ENCODE measurements at regions not wholly inside any gene's neighbourhood (a gene's known extent, or its start where the extent isn't known, plus 50 kb on each side); places are given as distances from the start of the nearest gene placed in this dataset.

- TF ChIP-seq ZNF670 (tag by site-specific recombination; IDR thresholded peaks at IDR 0.05; ENCODE audit: low read depth) (no peak), ZNF654 (tag by site-specific recombination; IDR thresholded peaks at IDR 0.05; ENCODE audit: low read depth) (peak; percentile 79), SP7 (tag by site-specific recombination; IDR thresholded peaks at IDR 0.05) (0 out of 2 replicates have a peak, but pooled peaks have one; percentile 22), ZBTB8A (tag by site-specific recombination; IDR thresholded peaks at IDR 0.05) (peak; percentile 68), PRDM4 (tag by site-specific recombination; IDR thresholded peaks at IDR 0.05) (no peak), ZSCAN30 (tag by site-specific recombination; IDR thresholded peaks at IDR 0.05) (peak; percentile 73), ZNF175 (tag by site-specific recombination; IDR thresholded peaks at IDR 0.05) (no peak), ZNF354C (tag by site-specific recombination; IDR thresholded peaks at IDR 0.05; ENCODE audit: borderline replicate concordance, low read depth) (no peak), PRDM1 (tag by site-specific recombination; IDR thresholded peaks at IDR 0.05) (0 out of 2 replicates have a peak, but pooled peaks have one; percentile 50), ZNF121 (tag by site-specific recombination; IDR thresholded peaks at IDR 0.05) (no peak), ZNF777 (tag by site-specific recombination; IDR thresholded peaks at IDR 0.05; ENCODE audit: borderline replicate concordance) (no peak), ZNF324 (tag by site-specific recombination; IDR thresholded peaks at IDR 0.05) (no peak), HOXD13 (CRISPR knock-in tag; IDR thresholded peaks at IDR 0.05; ENCODE audit: borderline replicate concordance) (no peak), ZNF707 (tag by site-specific recombination; IDR thresholded peaks at IDR 0.05) (no peak), ZNF514 (tag by site-specific recombination; IDR thresholded peaks at IDR 0.05) (no peak), ZNF416 (tag by site-specific recombination; IDR thresholded peaks at IDR 0.05) (no peak), ZNF629 (tag by site-specific recombination; IDR thresholded peaks at IDR 0.05) (no peak), ZNF311 (tag by site-specific recombination; IDR thresholded peaks at IDR 0.05; ENCODE audit: borderline replicate concordance) (no peak), ZNF585B (tag by site-specific recombination; IDR thresholded peaks at IDR 0.05) (no peak), ZFP69B (tag by site-specific recombination; IDR thresholded peaks at IDR 0.05) (no peak), ZNF792 (tag by site-specific recombination; IDR thresholded peaks at IDR 0.05) (no peak), ZNF37A (tag by site-specific recombination; IDR thresholded peaks at IDR 0.05) (no peak)
- TF ChIP-seq, protein P1, sequence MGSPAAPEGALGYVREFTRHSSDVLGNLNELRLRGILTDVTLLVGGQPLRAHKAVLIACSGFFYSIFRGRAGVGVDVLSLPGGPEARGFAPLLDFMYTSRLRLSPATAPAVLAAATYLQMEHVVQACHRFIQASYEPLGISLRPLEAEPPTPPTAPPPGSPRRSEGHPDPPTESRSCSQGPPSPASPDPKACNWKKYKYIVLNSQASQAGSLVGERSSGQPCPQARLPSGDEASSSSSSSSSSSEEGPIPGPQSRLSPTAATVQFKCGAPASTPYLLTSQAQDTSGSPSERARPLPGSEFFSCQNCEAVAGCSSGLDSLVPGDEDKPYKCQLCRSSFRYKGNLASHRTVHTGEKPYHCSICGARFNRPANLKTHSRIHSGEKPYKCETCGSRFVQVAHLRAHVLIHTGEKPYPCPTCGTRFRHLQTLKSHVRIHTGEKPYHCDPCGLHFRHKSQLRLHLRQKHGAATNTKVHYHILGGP (tag by site-specific recombination; IDR thresholded peaks at IDR 0.05): no peak
- TF ChIP-seq, protein P2, sequence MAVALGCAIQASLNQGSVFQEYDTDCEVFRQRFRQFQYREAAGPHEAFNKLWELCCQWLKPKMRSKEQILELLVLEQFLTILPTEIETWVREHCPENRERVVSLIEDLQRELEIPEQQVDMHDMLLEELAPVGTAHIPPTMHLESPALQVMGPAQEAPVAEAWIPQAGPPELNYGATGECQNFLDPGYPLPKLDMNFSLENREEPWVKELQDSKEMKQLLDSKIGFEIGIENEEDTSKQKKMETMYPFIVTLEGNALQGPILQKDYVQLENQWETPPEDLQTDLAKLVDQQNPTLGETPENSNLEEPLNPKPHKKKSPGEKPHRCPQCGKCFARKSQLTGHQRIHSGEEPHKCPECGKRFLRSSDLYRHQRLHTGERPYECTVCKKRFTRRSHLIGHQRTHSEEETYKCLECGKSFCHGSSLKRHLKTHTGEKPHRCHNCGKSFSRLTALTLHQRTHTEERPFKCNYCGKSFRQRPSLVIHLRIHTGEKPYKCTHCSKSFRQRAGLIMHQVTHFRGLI (tag by site-specific recombination; IDR thresholded peaks at IDR 0.05): no peak
These were observed 67.2 kb downstream of the DIO3 start (continued) for GRCh38 chr14:101628471-101628966.

GRCh38 chr14:101628975-101629374, 67.7 kb downstream of the DIO3 start:
- H3K9me3 ChIP-seq (ENCODE audit: control insufficient read depth, insufficient read depth, low read depth, low read length): no peaks in the 10 kb centered on the region
- ChIA-PET POLR2A (no interaction called here), CTCF (interaction anchor here (0.6 to 1.7 kb wide), 15 partner anchors 9 to 1245 kb away, joined by 3 to 9 read pairs (median 3); no protein-coding TSS in a partner anchor)
- no peak overlapping the region for H3K27ac ChIP-seq (ENCODE audit: extremely low read depth, low read depth, low read length)
- no peaks in the 10 kb centered on the region for H3K36me3 ChIP-seq (ENCODE audit: control insufficient read depth in 2 of 2, insufficient read depth in 1 of 2, low read length in 2 of 2)
- no peak overlapping the region for H3K4me3 ChIP-seq (ENCODE audit: low read depth, low read length)
- H3K4me1 ChIP-seq (ENCODE audit: control insufficient read depth, insufficient read depth, low read length): no peaks in the 10 kb centered on the region
- TF ChIP-seq ZBTB10 (tag by site-specific recombination; IDR thresholded peaks at IDR 0.05) (no peak), ZNF335 (tag by site-specific recombination; conservative IDR thresholded peaks at IDR 0.05) (no peak; the same call in 1 of the 2 replicates), GLI4 (tag by site-specific recombination; IDR thresholded peaks at IDR 0.05) (no peak), ZFP41 (tag by site-specific recombination; IDR thresholded peaks at IDR 0.05; ENCODE audit: borderline replicate concordance) (no peak), ZNF777 (tag by site-specific recombination; IDR thresholded peaks at IDR 0.05; ENCODE audit: borderline replicate concordance) (no peak), ZNF239 (tag by site-specific recombination; IDR thresholded peaks at IDR 0.05) (no peak)
- TF ChIP-seq, protein P3, sequence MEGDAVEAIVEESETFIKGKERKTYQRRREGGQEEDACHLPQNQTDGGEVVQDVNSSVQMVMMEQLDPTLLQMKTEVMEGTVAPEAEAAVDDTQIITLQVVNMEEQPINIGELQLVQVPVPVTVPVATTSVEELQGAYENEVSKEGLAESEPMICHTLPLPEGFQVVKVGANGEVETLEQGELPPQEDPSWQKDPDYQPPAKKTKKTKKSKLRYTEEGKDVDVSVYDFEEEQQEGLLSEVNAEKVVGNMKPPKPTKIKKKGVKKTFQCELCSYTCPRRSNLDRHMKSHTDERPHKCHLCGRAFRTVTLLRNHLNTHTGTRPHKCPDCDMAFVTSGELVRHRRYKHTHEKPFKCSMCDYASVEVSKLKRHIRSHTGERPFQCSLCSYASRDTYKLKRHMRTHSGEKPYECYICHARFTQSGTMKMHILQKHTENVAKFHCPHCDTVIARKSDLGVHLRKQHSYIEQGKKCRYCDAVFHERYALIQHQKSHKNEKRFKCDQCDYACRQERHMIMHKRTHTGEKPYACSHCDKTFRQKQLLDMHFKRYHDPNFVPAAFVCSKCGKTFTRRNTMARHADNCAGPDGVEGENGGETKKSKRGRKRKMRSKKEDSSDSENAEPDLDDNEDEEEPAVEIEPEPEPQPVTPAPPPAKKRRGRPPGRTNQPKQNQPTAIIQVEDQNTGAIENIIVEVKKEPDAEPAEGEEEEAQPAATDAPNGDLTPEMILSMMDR (tag by site-specific recombination; IDR thresholded peaks at IDR 0.05): no peak
